Middle frontal gyrus (tissue), 1 donor: ENCODE measurements at regions not wholly inside any gene's neighbourhood (a gene's known extent, or its start where the extent isn't known, plus 50 kb on each side); places are given as distances from the start of the nearest gene placed in this dataset.

Experiments
- DNase-seq: peaks from one replicate; pipeline ENCODE4 v3.0.0-alpha.2; 2015; ENCODE audit warnings: low spot score; ENCODE audit errors: extremely low spot score

DNA sequence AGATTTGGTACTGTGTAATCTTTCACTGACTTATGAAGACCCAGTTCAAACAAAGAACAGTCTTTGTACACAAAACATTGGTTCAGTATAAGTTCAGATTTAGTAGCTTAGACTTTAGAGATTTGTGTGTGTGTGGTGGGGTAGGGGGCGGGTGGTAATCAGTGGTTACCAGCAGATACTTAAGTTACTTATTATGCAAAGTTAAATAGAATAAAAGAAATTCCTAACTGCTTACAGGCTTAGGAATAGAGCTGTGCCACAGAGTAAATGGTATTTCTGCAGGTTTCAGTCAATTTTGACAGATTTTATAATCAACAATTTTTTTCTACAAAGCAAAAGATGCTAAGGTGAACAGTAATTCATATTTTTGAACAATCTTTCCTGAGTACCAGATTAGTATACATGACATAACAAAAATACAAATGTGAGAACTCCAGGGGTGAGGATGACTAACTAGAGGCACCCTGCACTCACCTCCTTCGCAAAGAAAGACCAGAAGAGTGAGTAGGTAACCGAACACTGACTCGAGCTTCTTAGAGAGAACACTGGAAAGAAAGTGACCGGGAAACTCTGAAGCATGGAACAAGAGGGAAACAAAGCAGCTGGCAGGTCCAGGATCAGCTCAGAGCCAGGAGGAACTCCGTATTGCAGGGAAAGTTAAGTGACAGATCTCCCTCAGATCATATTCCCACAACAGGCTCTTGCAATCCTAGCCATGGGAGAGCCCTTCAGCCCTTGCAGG, 560.6 kb downstream of the COL12A1 start:
- no peak for DNase-seq

DNA sequence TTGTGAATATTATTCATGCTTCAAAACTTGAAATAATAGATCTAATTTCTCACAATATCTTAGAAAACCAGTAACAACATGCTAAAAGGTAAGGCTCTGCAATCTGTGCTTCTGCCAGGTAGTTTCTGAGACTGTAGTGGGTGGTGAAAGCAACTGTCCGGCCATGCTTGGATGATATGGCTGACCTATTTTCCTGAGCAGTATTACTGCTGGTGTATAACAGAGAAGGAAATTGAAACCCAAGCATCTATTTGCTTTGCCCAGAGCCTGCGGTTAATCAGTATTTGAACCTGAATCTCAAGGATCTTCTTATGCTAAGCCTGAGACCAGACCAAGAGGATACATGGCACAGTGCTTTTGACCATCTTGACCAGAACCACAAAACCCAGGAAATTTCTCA, 563.8 kb downstream of the COL12A1 start:
- no peak for DNase-seq

DNA sequence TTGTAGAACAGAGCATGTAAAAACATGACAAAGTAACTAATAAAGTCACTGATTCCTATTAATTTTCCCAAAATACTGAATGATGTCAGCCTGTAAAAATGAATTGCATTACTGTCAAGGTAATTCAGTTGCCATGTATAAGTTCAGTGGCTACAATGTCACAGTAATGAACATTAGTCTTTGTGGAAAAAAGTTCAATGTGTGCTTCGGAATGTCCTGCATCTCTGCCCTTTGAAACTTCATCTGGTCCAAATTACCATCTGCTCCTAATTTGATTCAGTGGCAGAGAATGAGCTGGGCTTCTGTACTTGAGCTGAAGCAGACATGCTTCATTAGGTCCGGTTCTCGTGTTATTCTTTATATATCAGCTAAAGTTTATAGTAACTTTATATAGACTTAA, 567.4 kb downstream of the COL12A1 start:
- DNase-seq, result no peak

DNA sequence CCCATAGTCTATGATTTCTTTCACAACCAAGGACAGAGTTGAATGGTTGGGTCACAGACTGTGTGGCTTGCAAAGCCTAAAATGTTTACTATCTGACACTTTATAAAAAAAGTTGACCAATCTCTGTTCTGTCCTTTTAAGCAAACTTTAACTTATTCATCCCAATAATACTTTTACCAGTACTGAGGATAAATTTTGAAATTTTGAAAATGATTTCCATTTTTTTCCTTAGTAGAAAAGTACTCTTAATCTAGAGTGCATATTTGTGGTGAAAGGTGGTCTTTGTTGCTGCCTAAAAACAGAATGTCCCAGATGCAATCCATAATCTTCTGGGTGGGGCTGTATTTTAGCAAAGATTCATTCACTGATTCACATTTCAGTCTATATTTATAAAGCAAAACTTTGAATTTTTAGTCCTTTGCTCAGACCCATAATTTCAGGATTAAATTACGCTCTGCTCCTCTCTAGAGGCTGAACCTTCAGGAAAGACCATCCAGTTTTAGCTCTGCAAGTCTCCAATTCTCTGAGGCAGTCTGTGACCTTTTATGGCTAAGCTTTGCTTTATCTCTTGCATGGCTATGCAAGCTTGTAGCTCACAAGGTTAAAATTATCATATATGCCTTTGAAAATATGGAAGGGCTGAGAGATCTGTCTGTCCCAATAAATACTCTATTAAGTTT, 573.5 kb downstream of the COL12A1 start:
- no peak for DNase-seq

DNA sequence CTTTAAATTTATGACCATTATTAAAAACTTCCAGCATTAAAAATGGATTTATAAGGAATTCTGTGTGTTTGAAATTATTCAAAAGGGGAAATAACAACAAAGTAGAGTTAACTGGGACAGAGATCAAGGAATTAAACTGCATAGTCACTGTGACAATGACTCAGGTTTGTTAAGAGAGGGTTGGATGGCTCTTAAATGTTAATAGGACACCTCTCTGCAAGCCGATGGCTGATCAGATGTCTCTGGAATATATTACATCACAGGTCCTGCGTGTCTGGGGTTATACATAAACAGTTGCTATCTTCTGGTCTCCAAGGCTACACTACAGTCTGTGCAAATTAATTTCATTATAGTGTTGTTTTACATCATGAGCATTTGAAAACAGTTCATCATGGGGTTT, 574.3 kb downstream of the COL12A1 start:
- no peak for DNase-seq

DNA sequence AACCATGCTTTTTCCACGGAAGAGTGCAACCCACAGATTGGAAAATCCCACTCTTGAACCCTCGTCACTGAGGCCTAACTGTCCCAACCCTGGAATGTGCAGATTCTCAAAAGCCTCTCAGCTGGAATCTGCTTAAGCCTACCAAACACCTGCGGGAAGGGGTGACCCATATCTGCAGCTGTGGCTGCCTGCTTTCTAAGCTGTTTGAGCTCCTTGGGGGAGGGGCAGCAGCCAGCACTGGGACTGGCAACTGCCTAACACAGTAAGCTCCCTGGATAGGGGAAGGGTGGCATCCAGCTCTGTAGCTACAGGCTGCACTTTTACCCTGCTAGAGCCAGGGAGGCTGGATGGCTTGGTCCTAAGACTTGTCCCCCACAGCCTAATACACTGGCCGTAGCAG, 579.6 kb downstream of the COL12A1 start:
- no peak for DNase-seq

DNA sequence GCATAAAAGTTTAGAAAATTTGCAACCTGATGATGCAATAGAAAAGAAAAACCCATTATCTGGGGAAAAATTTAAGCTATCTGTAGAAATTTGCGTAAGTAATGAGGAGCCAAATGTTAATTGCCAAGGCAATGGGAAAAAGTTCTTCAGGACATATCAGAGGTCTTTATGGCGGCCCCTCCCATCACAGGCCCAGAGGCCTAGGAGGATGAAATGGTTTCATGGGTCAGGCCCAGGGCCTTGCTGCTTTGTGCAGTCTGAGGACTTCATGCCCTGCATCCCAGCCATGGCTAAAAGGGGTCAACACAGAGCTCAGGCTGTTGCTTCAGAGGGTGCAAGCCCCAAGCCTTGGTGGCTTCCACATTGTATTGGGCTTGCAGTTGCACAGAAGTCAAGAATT, 582.8 kb downstream of the COL12A1 start:
- no peak for DNase-seq

DNA sequence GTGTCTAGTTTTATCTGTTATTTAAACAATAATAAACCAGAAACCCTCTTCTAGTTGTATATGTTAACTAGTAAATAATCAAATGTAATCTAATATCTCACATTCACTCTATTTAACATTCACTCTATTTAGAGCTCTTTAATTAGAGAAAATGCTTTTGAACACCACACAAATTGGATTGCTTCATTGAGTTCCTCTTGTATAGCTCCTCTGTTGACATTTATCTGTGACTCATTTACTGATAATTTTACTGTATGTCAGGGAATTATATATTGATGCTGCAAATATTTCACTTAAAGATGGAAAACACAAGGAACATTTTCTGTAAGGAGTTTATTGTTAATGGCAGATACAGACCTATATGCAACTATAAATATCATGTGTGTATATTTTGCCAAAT, 594.6 kb downstream of the COL12A1 start:
- DNase-seq, result no peak

DNA sequence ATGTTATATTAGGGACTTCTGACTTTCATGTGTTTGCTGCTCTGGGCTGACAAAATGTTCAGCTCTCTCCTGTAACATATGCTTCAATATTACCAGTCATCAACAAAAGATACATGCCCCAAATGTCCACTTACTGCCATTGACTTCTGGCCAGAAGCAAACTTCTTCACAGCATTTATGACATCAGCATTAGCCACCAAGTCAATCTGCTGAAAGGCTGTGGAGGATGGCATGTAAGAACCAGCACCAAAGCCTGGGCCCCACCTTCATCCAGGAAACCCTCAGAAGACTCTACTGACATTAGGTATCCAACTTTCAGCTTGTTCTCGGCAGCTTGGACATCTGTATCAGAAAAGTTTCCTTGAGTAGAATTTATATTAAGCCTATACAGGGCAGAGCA, 595.5 kb downstream of the COL12A1 start:
- DNase-seq, result no peak

DNA sequence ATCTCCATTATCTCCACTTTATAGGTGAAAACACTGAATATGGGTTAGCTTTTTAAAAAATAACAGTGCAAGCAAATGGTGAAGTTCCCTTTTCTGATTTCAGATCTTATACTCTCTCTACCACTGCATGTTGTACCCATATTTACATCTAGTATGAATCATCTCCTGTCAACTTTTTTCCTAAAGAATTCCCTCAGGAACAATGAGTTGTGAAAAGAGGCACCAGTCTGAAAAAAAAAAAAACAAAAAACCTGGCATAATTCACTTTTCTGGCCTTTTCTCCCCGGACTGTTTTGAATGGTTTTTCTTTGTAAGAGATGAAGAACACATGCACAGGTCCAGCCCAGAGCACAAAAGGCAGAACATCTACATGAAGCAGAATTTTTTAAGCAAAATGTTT, 596.0 kb downstream of the COL12A1 start:
- no peak for DNase-seq

DNA sequence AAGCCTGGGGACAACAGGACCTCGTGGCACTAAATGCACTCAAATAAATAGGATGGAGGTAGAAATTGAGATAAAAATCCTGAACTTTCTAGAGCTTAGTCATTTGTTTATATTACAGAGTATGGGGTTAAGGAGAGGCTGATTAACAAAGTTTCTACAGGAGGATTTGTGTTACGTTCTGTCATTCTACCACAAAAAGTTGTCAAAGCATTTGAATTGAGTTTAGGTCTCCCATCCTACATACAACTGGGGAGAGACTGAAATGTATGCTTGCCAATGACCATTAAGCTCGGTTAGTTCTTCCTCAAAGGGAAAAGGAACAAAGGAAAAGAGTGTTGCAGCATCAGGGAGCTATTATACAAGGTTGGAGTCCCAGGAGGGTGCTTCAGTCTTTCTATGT, 597.9 kb downstream of the COL12A1 start:
- no peak for DNase-seq

DNA sequence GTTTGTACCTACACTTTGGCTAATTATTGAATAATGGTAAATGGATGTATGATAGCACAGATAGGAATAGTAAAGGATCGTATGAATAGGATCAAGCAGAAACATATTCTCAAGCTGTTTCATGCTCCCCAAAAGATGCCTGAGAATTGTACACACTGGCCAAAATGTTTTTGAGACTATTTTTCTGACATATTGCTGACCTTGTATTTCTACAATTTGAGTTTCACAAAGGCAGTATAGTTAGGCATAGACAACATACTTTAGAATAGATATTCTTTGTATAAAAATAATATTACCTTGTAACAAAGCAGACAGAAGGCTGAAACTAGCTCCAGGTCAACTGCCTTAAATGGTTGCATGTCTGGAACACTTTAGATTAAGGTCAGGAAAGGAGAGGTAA, 598.4 kb downstream of the COL12A1 start:
- no peak for DNase-seq

DNA sequence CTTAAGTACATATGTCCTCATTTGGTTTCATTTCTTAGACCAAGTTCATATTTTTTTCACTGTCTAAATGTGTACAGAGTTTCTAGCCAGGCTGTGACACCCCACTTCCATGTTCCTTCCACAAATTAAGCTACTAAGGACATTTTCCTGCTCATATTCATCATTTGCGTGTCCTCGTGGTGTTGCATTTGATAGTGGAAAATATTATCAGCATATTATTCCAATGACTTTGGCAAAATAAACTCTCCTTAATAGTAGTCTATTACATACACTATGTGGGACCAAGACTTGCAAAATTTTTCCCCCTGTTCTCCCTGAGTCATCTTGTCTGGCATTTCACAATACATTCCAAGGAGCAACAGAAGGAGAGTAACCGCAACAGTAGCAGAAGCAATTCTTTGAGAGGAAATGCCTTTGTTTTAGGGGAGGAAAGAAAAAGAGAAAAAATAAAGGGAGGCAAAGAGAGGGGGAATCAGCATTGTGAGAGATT, 599.2 kb downstream of the COL12A1 start:
- no peak for DNase-seq

DNA sequence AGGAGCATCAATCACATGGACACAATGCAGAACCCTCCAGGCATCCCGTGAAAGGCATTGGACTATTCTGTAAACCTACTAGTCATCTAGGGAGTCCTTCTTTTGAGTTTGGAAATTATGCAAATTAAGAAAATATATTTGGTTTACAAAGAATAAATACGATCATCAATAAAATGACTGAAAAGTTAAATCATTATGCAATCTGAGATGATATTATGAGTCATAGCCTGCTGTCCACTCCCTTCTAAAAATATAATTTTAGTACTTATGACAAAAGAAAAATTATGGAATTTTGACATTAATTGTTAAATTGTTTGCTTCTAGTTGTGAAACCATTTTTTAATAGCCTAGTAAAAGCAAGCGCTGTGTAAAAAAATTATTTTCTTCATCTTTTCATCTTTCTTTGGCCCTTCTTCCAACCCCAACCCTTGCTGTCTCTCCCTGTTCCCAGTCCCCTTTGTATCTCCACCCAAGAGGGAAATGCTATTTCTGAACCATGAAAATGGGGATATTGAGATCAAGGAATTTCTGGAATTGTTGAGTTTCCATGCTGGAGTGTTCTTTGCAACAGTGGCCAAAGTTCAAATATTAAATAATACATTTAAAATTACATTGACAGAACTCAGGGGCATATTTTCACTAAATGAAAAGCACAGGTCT, 599.8 kb downstream of the COL12A1 start:
- DNase-seq, result no peak

DNA sequence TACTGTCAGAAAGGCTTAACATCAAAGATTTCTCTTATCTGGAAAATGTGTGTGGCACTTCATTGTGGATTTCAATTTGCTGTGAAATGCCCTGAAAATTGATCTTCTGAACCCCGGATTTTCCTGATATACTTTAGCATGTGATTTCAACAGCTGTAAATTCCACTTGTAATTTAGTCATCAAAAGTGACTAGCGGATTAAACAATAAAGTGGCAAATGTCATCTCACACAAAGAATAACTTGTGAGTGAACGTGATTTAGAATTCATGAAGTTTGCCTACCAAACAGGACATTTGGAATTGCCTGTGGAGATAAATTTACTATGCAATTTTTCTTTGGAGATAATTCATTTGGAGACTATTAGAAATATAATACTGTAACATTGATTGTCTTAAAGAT, 601.6 kb downstream of the COL12A1 start:
- DNase-seq, result no peak

DNA sequence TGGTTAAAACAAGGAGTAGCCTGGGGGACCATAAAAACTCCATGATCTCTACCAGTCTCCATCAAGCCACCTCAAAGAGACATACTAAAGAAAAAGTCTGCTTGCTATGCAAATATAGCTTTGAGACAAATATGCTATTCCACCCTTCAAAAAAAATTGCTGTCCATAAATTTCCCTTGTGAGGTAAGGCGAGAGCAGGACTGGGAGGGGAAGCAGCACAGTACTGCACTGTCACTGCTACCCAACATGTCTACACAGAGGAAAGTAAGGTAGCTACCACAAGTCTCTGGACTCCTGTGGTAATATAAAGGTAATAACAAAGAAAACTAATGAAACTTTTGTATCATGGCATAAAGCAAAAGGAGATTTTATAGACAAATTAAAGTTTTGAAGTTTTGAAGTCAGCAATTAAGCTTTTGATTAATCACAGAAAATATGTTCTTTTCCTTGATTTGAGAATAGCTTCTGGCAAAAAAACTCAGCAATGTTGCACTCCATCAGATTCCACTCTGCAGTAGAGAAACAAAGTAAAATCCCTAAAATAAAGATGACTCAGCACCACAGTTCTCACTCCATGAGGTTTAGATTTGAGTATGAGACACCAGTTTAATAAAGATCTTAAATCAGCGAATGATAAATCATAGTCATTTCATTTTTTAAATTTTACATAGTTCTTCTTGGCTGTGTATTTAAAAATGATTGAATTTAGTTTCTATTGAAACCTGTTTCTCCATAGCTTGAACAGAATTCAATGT, 602.4 kb downstream of the COL12A1 start:
- DNase-seq, result no peak

DNA sequence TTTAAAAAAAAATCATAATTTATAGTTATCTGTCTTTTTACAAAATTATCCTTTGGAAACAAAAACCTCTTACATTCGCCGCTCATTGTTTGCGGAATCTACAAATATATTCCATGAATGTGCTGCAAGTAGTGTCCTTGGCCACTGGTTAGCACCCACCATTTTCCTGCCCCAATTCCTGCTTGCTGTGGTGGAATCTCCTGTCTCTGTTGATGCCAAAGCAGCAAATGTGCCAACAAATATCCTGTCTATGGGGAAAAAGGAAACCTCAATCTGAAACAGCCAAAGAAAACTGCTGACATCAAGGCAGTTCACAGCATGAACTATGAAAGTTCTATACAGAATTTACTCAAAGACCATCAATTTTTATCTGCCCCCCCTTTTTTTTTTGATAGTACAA, 603.6 kb downstream of the COL12A1 start:
- DNase-seq, result no peak

DNA sequence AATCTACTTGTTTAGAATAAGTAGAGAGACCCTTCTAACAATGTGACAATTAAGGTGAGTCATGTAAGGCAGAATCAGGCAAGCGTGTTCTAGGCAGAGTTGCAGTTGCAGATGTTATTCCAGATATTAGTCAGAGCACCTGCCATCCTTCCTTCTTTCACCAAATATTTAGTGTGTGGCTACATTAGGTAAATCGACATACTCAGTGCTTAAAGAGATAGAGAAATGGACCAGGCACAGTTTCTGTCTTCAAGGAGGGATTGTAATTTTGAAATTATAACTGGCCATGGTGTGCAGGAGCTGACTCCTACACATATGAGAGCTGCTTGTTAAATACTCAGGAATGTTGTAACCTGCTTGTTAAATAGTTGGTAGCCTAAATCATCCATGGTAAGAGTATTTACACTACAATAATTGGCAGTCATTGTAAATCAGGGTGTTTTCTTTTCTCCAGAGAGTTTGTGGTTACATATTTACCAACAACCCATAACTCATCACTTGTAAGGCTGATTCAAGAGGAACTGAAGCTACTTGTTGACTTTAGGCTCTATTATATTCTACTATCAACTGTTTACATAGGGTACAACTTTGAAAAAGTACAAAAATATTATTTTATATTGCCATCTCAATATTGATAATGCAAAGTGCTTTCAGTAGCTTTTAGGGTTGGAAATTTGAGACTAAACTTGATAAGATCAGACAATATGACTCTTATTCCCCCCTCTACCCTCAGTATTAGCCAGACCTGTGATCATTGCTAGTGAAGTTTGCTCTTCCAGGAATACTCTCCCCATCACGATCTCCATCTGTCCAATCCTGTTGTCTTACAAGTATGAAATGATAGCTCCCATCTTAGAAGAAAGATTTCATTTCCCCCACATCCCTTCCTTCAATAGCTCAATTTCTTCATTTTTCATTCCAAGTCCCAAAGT, 607.1 kb downstream of the COL12A1 start:
- DNase-seq, result no peak

DNA sequence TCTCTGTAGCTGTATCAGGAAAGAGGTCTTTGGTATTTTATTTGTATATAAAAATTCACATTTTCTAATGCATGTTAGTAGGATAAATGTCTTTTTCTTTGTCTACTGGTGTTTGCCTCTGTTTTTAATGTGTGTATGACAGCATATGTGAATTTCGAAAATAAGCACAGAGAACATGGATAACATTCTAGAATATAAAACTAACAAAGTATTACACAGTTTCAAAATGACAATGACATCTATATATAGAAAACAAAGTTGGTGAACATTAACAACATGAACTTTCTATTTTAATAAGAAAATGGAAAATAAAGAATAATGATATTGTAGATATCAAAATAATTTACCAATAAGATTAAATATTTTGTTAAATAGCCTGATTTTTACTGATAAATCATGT, 608.0 kb downstream of the COL12A1 start:
- no peak for DNase-seq

DNA sequence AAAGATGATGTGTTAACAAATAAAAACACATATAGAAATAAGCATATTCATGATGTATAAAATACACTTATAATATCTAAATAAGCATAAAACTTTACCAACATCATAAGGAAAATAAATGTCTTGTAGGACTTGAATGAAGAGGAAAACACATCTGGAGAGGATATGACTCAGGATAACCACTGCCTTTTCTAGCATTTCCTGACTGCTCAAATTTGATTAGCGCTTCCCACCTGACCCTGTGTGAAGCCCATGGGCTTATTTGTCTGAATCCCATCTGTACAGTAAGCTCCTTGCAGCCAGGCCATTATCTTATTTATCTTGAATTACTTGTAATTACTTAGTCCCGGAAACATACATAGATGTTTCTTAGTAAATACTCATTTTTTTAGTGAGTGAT, 608.6 kb downstream of the COL12A1 start:
- no peak for DNase-seq

DNA sequence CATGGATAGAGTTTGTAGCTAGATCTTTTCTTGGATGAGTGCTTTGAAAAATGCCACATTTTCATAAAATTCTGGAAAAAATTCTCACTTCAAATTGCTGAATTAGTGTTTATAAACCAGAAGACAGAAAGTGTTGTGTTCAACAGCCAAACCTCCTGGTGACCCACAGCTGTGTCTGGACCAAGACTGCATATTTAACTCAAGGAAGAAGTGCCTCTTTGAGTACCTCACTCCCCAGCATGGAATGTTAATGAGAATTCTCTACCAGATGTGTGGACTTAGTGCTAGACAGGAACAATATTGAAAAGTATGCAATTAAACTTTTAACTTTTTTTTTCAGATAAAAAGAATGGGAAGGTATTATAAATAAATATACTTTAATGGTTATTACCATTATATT, 609.3 kb downstream of the COL12A1 start:
- no peak for DNase-seq
